Keratinocyte (primary cell): ENCODE measurements at regions not wholly inside any gene's neighbourhood (a gene's known extent, or its start where the extent isn't known, plus 50 kb on each side); places are given as distances from the start of the nearest gene placed in this dataset.

Experiments used
- DNase-seq: peaks from one replicate; pipeline ENCODE4 v3.0.0-alpha.2; 2011; ENCODE audit warnings: low read depth, missing footprints, low spot score
- FAIRE-seq: peaks from 2 replicates; lab custom pipeline; 2011; peaks lifted over from hg19 to GRCh38; lab: Jason Lieb, UNC
- H2AFZ ChIP-seq: 2 replicates; pipeline ENCODE4 v1.6.0; 2012; ENCODE audit warnings: low read length, control low read depth, inconsistent platforms; ENCODE audit not compliant: control insufficient read depth
- H3K27ac ChIP-seq: 2 replicates; pipeline ENCODE4 v1.5.1; 2011; ENCODE audit warnings: low read length; ENCODE audit not compliant: control insufficient read depth, insufficient read depth
- H3K27me3 ChIP-seq: 3 replicates; pipeline ENCODE4 v1.6.0; 2011; ENCODE audit warnings: low read length; ENCODE audit not compliant: control insufficient read depth, insufficient read depth; ENCODE audit errors: extremely low read depth
- H3K36me3 ChIP-seq, 2 experiments: 2 replicates in 1 of 2; 3 replicates in 1 of 2; pipeline ENCODE4 v1.5.1; 2011; ENCODE audit warnings: low read length in 2 of 2, mild to moderate bottlenecking in 1 of 2; ENCODE audit not compliant: control insufficient read depth in 2 of 2, insufficient read depth in 2 of 2; ENCODE audit errors: extremely low read depth in 1 of 2
- H3K4me1 ChIP-seq: 3 replicates; pipeline ENCODE4 v1.5.1; 2011; ENCODE audit warnings: low read length; ENCODE audit not compliant: control insufficient read depth, insufficient read depth; ENCODE audit errors: extremely low read depth
- H3K4me2 ChIP-seq: 3 replicates; pipeline ENCODE4 v1.6.0; 2011; ENCODE audit warnings: low read depth, low read length; ENCODE audit not compliant: control insufficient read depth, insufficient read depth; ENCODE audit errors: extremely low read depth
- H3K4me3 ChIP-seq, 3 experiments: fragments of 200-600 bp in 1 of 3; sonication (generic) in 1 of 3; 2 replicates in 2 of 3; 3 replicates in 1 of 3; pipeline ENCODE4 v1.5.1; 2011 to 2016; ENCODE audit warnings: low read length in 3 of 3, mild to moderate bottlenecking in 3 of 3, control low read depth in 2 of 3, inconsistent platforms in 1 of 3, low read depth in 1 of 3, mixed read lengths in 1 of 3, mixed run types in 1 of 3, moderate library complexity in 1 of 3; ENCODE audit not compliant: control insufficient read depth in 2 of 3, insufficient read depth in 2 of 3; ENCODE audit errors: extremely low read depth in 1 of 3
- H3K79me2 ChIP-seq: 2 replicates; pipeline ENCODE4 v1.6.0; 2012; ENCODE audit warnings: low read length; ENCODE audit not compliant: control insufficient read depth, insufficient read depth
- H3K9ac ChIP-seq: 3 replicates; pipeline ENCODE4 v1.6.0; 2011; ENCODE audit warnings: low read length; ENCODE audit not compliant: control insufficient read depth, insufficient read depth; ENCODE audit errors: extremely low read depth
- H3K9me1 ChIP-seq: 3 replicates; pipeline ENCODE4 v1.6.0; 2011; ENCODE audit warnings: low read length; ENCODE audit not compliant: control insufficient read depth, insufficient read depth; ENCODE audit errors: extremely low read depth
- H3K9me3 ChIP-seq: 2 replicates; pipeline ENCODE4 v1.5.1; 2012; ENCODE audit warnings: low read depth, low read length; ENCODE audit not compliant: control insufficient read depth
- H4K20me1 ChIP-seq: 3 replicates; pipeline ENCODE4 v1.6.0; 2011; ENCODE audit warnings: low read length; ENCODE audit not compliant: control insufficient read depth, insufficient read depth; ENCODE audit errors: extremely low read depth
- CTCF ChIP-seq, 3 experiments: IDR thresholded peaks in 1 of 3; conservative IDR thresholded peaks in 1 of 3; optimal IDR thresholded peaks in 1 of 3; 2 replicates in 2 of 3; 3 replicates in 1 of 3; pipeline versions ENCODE3 to v1.5.1; 2011; ENCODE audit warnings: low read length in 3 of 3, mild to moderate bottlenecking in 3 of 3, moderate library complexity in 2 of 3, control low read depth in 1 of 3, inconsistent platforms in 1 of 3; ENCODE audit not compliant: insufficient read depth in 2 of 3; ENCODE audit errors: extremely low read depth in 1 of 3
- EZH2 ChIP-seq: IDR thresholded peaks from one replicate; pipeline ENCODE4 v1.6.1; 2012; ENCODE audit warnings: inconsistent platforms, mild to moderate bottlenecking, low read length, moderate library complexity
- dilution Hi-C: fragments of 300-500 bp; cut with MboI; formaldehyde crosslinking; loops from one replicate; pipeline ENCODE4 v1.7.0; 2020; ENCODE audit warnings: low sequenced_read_pairs; ENCODE audit not compliant: extremely low pct_ligation_motif_present

- no peaks in the 10 kb centered on the region for H3K79me2 ChIP-seq
- no peak overlapping the region for H3K9ac ChIP-seq
- no peak overlapping the region for H3K4me2 ChIP-seq
- no peaks in the 10 kb centered on the region for H3K9me1 ChIP-seq
- TF ChIP-seq EZH2, result no peak
- TF ChIP-seq CTCF (optimal IDR thresholded peaks at IDR 0.05 in 1 of 3, IDR thresholded peaks at IDR 0.05 in 1 of 3, conservative IDR thresholded peaks at IDR 0.05 in 1 of 3; ENCODE audit: extremely low read depth in 1 of 3, insufficient read depth in 2 of 3, low read length in 3 of 3), result no peak
- no peaks in the 10 kb centered on the region for H3K27me3 ChIP-seq
- H3K27ac ChIP-seq, result no peak overlapping the region
- no peaks in the 10 kb centered on the region for H3K4me1 ChIP-seq
- H3K4me3 ChIP-seq, result no peak overlapping the region
- no peaks in the 10 kb centered on the region for H4K20me1 ChIP-seq
- H3K36me3 ChIP-seq, result no peaks in the 10 kb centered on the region
- peaks cover 2% of the 10 kb centered on the region for H3K9me3 ChIP-seq
- no peak overlapping the region for H2AFZ ChIP-seq
- DNase-seq (no peak), FAIRE-seq (no peak)
- dilution Hi-C loops, result no loop called here
These were observed 175.3 kb upstream of the RALGAPA2 start for GRCh38 chr20:20887593-20888265.

- Histone ChIP-seq H3K9ac (no peak overlapping the region), H3K79me2 (no peaks in the 10 kb centered on the region), H3K4me1 (no peaks in the 10 kb centered on the region), H3K27ac (no peak overlapping the region), H3K9me1 (no peaks in the 10 kb centered on the region), H3K4me2 (no peak overlapping the region), H3K4me3 (no peak overlapping the region), H3K36me3 (no peaks in the 10 kb centered on the region), H2AFZ (no peak overlapping the region), H3K9me3 (no peaks in the 10 kb centered on the region), H3K27me3 (no peaks in the 10 kb centered on the region), H4K20me1 (no peaks in the 10 kb centered on the region)
- TF ChIP-seq CTCF (optimal IDR thresholded peaks at IDR 0.05 in 1 of 3, IDR thresholded peaks at IDR 0.05 in 1 of 3, conservative IDR thresholded peaks at IDR 0.05 in 1 of 3; ENCODE audit: extremely low read depth in 1 of 3, insufficient read depth in 2 of 3, low read length in 3 of 3) (no peak), EZH2 (no peak)
- DNase-seq (no peak), FAIRE-seq (no peak)
- dilution Hi-C loops, result no loop called here
These were observed 169.4 kb upstream of the RALGAPA2 start for GRCh38 chr20:20881808-20882207.
